ENCODE measurements at regions not wholly inside any gene's neighbourhood (a gene's known extent, or its start where the extent isn't known, plus 50 kb on each side); places are given as distances from the start of the nearest gene placed in this dataset.

DNA sequence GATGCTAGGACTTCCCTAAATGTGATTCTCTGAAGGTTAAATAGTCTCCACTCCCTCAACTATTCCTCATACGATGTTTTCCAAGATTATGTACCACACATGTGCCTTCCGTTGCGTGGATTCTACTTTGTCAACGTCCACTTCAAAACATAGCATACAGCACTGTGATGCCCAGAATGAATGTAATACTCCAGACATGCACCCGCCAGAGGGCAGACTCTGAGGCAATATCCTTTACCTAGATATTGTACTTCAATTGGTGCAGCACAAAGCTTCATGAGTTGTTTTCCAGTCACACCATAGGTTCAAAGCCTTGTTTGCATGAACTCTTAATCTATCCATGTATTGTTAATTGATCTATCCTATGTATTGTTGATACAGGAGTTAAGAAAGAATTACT is 201.0 kb upstream of the NABP1 start:
- Histone ChIP-seq H2AFZ (ENCODE audit: low read depth, low read length) (no peak overlapping the region), H3K4me3 (replicated peaks in 1 of 3; ENCODE audit: insufficient read depth in 1 of 3, low read depth in 1 of 3, low read length in 3 of 3) (no peak overlapping the region), H3K9me3 (replicated peaks; ENCODE audit: control insufficient read depth, insufficient read depth, low read length) (no peaks in the 10 kb centered on the region), H3K36me3 (ENCODE audit: control insufficient read depth in 2 of 2, extremely low read depth in 1 of 2, insufficient read depth in 2 of 2, low read length in 2 of 2) (no peaks in the 10 kb centered on the region), H4K20me1 (replicated peaks; ENCODE audit: control insufficient read depth, extremely low read depth, insufficient read depth, low read length) (no peaks in the 10 kb centered on the region), H3K4me2 (ENCODE audit: insufficient read depth, low read length) (no peak overlapping the region), H3K27ac (ENCODE audit: insufficient read depth, low read depth, low read length) (no peak overlapping the region), H3K9me1 (replicated peaks; ENCODE audit: control insufficient read depth, extremely low read depth, insufficient read depth, low read length) (no peaks in the 10 kb centered on the region), H3K27me3 (ENCODE audit: control insufficient read depth in 2 of 2, insufficient read depth in 2 of 2, low read length in 2 of 2) (peaks cover 8 to 10% of the 10 kb centered on the region in 2 experiments), H3K9ac (replicated peaks; ENCODE audit: extremely low read depth, insufficient read depth, low read length) (no peak overlapping the region), H3K4me1 (ENCODE audit: control insufficient read depth, extremely low read depth, insufficient read depth, low read length) (peaks cover 13% of the 10 kb centered on the region), H3K79me2 (ENCODE audit: control insufficient read depth, insufficient read depth, low read length) (no peaks in the 10 kb centered on the region)
- FAIRE-seq (no peak), DNase-seq (ENCODE audit: low read depth, low spot score) (no peak)
- TF ChIP-seq CTCF (IDR thresholded peaks at IDR 0.05; ENCODE audit: extremely low read depth in 1 of 2, insufficient read depth in 1 of 2, low read depth in 1 of 2, low read length in 2 of 2) (no peak), JUN (IDR thresholded peaks at IDR 0.05; ENCODE audit: borderline replicate concordance, insufficient read depth, insufficient read length, low read depth) (no peak), FOS (IDR thresholded peaks at IDR 0.05; ENCODE audit: borderline replicate concordance, insufficient read depth, low read length) (no peak), MYC (IDR thresholded peaks at IDR 0.05; ENCODE audit: low read depth, low read length) (no peak), POLR2A (IDR thresholded peaks at IDR 0.05; ENCODE audit: low read depth, low read length) (no peak), EZH2 (IDR thresholded peaks at IDR 0.05; ENCODE audit: borderline replicate concordance, low read depth, low read length, severe bottlenecking) (no peak), GATA2 (IDR thresholded peaks at IDR 0.05; ENCODE audit: insufficient read depth, insufficient read length, low read depth, low read length) (no peak), POLR2AphosphoS5 (IDR thresholded peaks at IDR 0.05; ENCODE audit: insufficient read depth, low read depth, low read length) (no peak), MAX (IDR thresholded peaks at IDR 0.05; ENCODE audit: insufficient read depth, insufficient read length) (no peak)
- intact Hi-C loops (cut with micrococcal nuclease) (no loop called here), dilution Hi-C loops (cut with MboI; ENCODE audit: extremely low pct_ligation_motif_present, low sequenced_read_pairs) (no loop called here)
- no TSS peak for BruUV-seq (replicated peaks)
- ChIA-PET POLR2A (no interaction called here), CTCF (no interaction called here)

Measured in endothelial cell of umbilical vein (primary cell).